HEK293 (cell line): ENCODE measurements at regions not wholly inside any gene's neighbourhood (a gene's known extent, or its start where the extent isn't known, plus 50 kb on each side); places are given as distances from the start of the nearest gene placed in this dataset.

Experiments
- ATF2 ChIP-seq: fragments of 450-650 bp; formaldehyde crosslinking; IDR thresholded peaks from 2 replicates; pipeline ENCODE4 v1.5.1; 2016; ENCODE audit warnings: missing biosample characterization, missing genetic modification characterization, low read depth
- CTCF ChIP-seq: fragments of 450-650 bp; formaldehyde crosslinking; IDR thresholded peaks from 2 replicates; pipeline ENCODE4 v1.5.1; 2016; ENCODE audit warnings: missing biosample characterization, missing genetic modification characterization
- ZBTB11 ChIP-seq: fragments of 450-650 bp; formaldehyde crosslinking; conservative IDR thresholded peaks from 2 replicates; pipeline ENCODE4 v1.5.1; 2016; ENCODE audit warnings: low read depth, missing biosample characterization, missing genetic modification characterization
- ZBTB7A ChIP-seq: fragments of 450-650 bp; formaldehyde crosslinking; IDR thresholded peaks from 2 replicates; pipeline ENCODE4 v1.5.1; 2016; ENCODE audit warnings: low read depth, missing biosample characterization, missing genetic modification characterization
- ZNF157 ChIP-seq: fragments of 450-650 bp; formaldehyde crosslinking; IDR thresholded peaks from 2 replicates; pipeline ENCODE4 v1.5.1; 2016; ENCODE audit warnings: missing biosample characterization, missing genetic modification characterization
- ZNF175 ChIP-seq: fragments of 450-650 bp; formaldehyde crosslinking; IDR thresholded peaks from 2 replicates; pipeline ENCODE4 v1.5.1; 2016; ENCODE audit warnings: missing biosample characterization, missing genetic modification characterization
- ZNF239 ChIP-seq: fragments of 450-650 bp; formaldehyde crosslinking; IDR thresholded peaks from 2 replicates; pipeline ENCODE4 v1.5.1; 2016; ENCODE audit warnings: missing biosample characterization, missing genetic modification characterization
- ZNF280D ChIP-seq: fragments of 450-650 bp; formaldehyde crosslinking; IDR thresholded peaks from 2 replicates; pipeline ENCODE4 v1.5.1; 2016; ENCODE audit warnings: missing biosample characterization, missing genetic modification characterization
- ZNF335 ChIP-seq: fragments of 450-650 bp; formaldehyde crosslinking; conservative IDR thresholded peaks from 2 replicates; pipeline ENCODE4 v1.5.1; 2016; ENCODE audit warnings: missing biosample characterization, missing genetic modification characterization
- ZNF624 ChIP-seq: fragments of 450-650 bp; formaldehyde crosslinking; IDR thresholded peaks from 2 replicates; pipeline ENCODE4 v1.5.1; 2017; ENCODE audit warnings: missing biosample characterization, missing genetic modification characterization
- ZNF654 ChIP-seq: fragments of 450-650 bp; formaldehyde crosslinking; IDR thresholded peaks from 2 replicates; pipeline ENCODE4 v1.5.1; 2016; ENCODE audit warnings: low read depth, missing biosample characterization, missing genetic modification characterization
- ZSCAN16 ChIP-seq: fragments of 450-650 bp; formaldehyde crosslinking; IDR thresholded peaks from 2 replicates; pipeline ENCODE4 v1.5.1; 2016; ENCODE audit warnings: missing biosample characterization, missing genetic modification characterization

- TF ChIP-seq CTCF (tag by site-specific recombination) (no peak), ZNF624 (tag by site-specific recombination) (no peak), ZBTB7A (tag by site-specific recombination) (no peak), ZBTB11 (tag by site-specific recombination) (no peak), ZNF280D (tag by site-specific recombination) (no peak), ZSCAN16 (tag by site-specific recombination) (no peak), ZNF239 (tag by site-specific recombination) (no peak), ZNF335 (no peak), ZNF157 (no peak), ZNF175 (no peak), ZNF654 (no peak), ATF2 (tag by site-specific recombination) (no peak)
Measured at GRCh38 chr2:125330133-125330532, 1305.0 kb downstream of the CNTNAP5 start.
